ENCODE measurements at regions not wholly inside any gene's neighbourhood (a gene's known extent, or its start where the extent isn't known, plus 50 kb on each side); places are given as distances from the start of the nearest gene placed in this dataset.

DNA sequence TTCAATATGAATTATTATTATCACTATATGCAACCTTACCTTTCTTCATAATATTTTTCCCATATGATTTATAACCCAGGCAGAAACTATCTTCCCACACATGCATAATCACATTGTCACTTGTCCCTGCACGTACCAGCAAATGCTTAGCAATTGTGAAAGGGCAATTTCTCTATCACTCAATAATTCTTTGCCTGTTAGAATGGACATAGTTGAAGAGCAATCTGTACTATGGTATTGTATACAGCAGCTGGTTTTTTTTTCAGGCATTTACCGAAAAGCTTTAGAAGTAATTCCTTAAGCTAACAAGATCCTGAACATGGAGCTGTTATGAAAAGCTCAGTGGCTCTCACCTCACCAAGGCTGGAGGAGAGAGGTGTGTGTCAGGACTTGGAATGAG lies 999.5 kb downstream of the TUSC7 start:
- H3K4me1 Mint-ChIP-seq: no peaks in the 10 kb centered on the region
- H3K27ac Mint-ChIP-seq: no peak overlapping the region
- H3K36me3 Mint-ChIP-seq (ENCODE audit: low read depth): no peaks in the 10 kb centered on the region
- ChIA-PET POLR2A (no interaction called here), CTCF (no interaction called here)
- DNase-seq (no peak), ATAC-seq (ENCODE audit: low read depth) (no peak)
- no peaks in the 10 kb centered on the region for H3K9me3 Mint-ChIP-seq
- H3K4me3 Mint-ChIP-seq: no peak overlapping the region
- H3K27me3 Mint-ChIP-seq: no peaks in the 10 kb centered on the region
- intact Hi-C loops (cut with micrococcal nuclease): no loop called here
- TF ChIP-seq, protein P1, sequence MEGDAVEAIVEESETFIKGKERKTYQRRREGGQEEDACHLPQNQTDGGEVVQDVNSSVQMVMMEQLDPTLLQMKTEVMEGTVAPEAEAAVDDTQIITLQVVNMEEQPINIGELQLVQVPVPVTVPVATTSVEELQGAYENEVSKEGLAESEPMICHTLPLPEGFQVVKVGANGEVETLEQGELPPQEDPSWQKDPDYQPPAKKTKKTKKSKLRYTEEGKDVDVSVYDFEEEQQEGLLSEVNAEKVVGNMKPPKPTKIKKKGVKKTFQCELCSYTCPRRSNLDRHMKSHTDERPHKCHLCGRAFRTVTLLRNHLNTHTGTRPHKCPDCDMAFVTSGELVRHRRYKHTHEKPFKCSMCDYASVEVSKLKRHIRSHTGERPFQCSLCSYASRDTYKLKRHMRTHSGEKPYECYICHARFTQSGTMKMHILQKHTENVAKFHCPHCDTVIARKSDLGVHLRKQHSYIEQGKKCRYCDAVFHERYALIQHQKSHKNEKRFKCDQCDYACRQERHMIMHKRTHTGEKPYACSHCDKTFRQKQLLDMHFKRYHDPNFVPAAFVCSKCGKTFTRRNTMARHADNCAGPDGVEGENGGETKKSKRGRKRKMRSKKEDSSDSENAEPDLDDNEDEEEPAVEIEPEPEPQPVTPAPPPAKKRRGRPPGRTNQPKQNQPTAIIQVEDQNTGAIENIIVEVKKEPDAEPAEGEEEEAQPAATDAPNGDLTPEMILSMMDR (IDR thresholded peaks at IDR 0.05): no peak

DNA sequence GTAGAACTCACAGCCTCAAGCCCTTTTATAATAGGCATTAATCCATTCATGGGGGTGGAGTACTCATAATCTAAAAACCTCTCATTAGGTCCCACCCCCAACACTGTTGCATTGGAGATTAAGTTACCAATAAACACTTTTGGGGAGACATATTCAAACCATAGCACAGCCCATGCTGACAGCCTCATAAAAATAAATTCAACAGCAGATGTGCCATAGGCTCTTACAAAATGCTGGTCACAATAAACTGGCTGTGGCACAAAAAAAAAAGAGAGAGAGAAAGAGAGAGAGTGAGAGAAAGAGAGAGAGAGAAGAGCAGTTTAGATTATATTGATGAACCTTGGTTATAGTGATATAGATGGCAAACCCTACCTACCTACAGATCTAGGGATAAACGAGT lies 1000.9 kb downstream of the TUSC7 start:
- no peaks in the 10 kb centered on the region for H3K4me1 Mint-ChIP-seq
- H3K4me3 Mint-ChIP-seq: no peak overlapping the region
- TF ChIP-seq, protein P1 (IDR thresholded peaks at IDR 0.05): no peak
- H3K27ac Mint-ChIP-seq: no peak overlapping the region
- no peaks in the 10 kb centered on the region for H3K36me3 Mint-ChIP-seq (ENCODE audit: low read depth)
- ATAC-seq (ENCODE audit: low read depth) (no peak), DNase-seq (no peak)
- ChIA-PET CTCF (no interaction called here), POLR2A (no interaction called here)
- intact Hi-C loops (cut with micrococcal nuclease): no loop called here
- H3K9me3 Mint-ChIP-seq: no peaks in the 10 kb centered on the region
- no peaks in the 10 kb centered on the region for H3K27me3 Mint-ChIP-seq

DNA sequence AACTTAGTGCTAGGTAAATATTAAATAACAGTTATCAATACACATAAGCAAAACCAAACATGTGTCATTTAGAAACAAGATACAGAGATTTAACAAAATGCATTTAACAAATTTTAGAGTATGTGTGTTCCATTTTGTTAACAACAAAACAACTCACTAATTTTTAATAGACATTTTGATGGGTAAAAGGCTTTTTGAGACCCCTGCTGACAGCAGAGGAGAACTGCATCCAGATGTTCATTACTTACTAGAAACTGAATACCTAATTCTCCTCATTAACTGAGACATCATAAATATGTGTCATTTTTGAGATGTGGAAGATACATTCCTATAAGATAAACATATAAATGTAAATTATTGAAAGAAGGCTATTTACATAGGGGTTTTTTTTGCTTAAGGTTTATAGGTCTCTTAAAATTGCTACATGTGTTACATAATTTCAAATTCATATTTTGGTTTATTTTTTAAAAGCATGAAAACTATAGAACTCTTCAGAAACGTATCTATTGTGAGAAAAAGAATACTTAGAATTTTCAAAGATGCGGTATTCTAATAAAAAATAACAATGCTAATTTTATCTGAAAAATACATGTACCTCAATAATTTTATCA lies 1009.8 kb downstream of the TUSC7 start:
- no peak for DNase-seq
- intact Hi-C loops (cut with micrococcal nuclease): loop anchor here (1.0 kb wide), 1 partner anchor 855 kb away; no protein-coding TSS in a partner anchor
- no peaks in the 10 kb centered on the region for H3K36me3 Mint-ChIP-seq (ENCODE audit: low read depth)
- no peaks in the 10 kb centered on the region for H3K9me3 Mint-ChIP-seq
- no peak for ATAC-seq (ENCODE audit: low read depth)
- TF ChIP-seq, protein P1 (IDR thresholded peaks at IDR 0.05): peak; percentile 41
- CTCF ChIA-PET: no interaction called here
- H3K4me3 Mint-ChIP-seq: no peak overlapping the region
- peaks cover 11% of the 10 kb centered on the region for H3K4me1 Mint-ChIP-seq
- POLR2A ChIA-PET: no interaction called here
- H3K27ac Mint-ChIP-seq: no peak overlapping the region
- H3K27me3 Mint-ChIP-seq: no peaks in the 10 kb centered on the region

DNA sequence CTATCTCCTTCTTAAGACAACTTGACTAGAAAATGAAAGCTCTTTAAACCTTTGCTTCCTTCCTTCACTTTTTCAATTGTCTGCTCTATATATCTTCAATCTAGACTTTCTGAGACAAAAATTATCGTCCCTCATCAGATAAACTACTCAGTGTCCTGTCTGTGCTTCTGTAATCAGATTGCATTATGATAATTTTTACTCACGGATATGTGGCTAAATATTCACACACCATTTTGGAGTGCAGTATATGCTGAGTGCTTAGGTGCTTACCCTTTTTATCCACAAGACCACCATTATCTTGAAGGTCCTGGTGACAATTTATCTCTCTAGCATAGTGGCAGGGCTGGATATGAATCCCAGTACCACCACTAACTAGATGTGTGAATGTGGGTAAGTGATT lies 1012.3 kb downstream of the TUSC7 start:
- TF ChIP-seq, protein P1 (IDR thresholded peaks at IDR 0.05): no peak
- intact Hi-C loops (cut with micrococcal nuclease): no loop called here
- DNase-seq: no peak
- no peaks in the 10 kb centered on the region for H3K27me3 Mint-ChIP-seq
- H3K27ac Mint-ChIP-seq: no peak overlapping the region
- peaks cover 11% of the 10 kb centered on the region for H3K4me1 Mint-ChIP-seq
- no peak overlapping the region for H3K4me3 Mint-ChIP-seq
- H3K36me3 Mint-ChIP-seq (ENCODE audit: low read depth): no peaks in the 10 kb centered on the region
- H3K9me3 Mint-ChIP-seq: no peaks in the 10 kb centered on the region
- ChIA-PET POLR2A (no interaction called here), CTCF (interaction anchor here (1.3 kb wide), 1 partner anchor 951 kb away, joined by 3 read pairs; no protein-coding TSS in a partner anchor)
- ATAC-seq (ENCODE audit: low read depth): no peak

DNA sequence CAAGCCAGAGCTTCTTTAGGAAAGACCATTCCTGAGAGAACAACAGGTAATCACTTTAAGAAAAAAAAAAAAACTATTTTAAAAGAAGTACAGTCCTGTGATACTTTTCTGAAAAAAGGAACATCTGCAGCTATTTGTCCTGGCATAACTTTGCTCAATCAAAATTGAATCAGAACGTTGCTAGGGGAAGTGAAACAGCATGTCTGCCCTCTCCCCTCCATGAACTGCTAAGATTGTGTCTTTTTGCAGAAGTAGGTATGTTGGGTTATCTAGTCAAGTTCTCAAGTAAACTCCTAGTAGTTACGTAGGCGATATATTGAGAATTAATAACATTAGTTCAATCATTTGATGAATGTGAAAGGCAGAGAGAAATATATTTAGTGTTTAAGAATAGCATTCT lies 1013.3 kb downstream of the TUSC7 start:
- peak; percentile 67 for ATAC-seq (ENCODE audit: low read depth)
- no peak overlapping the region for H3K27ac Mint-ChIP-seq
- H3K36me3 Mint-ChIP-seq (ENCODE audit: low read depth): no peaks in the 10 kb centered on the region
- H3K4me3 Mint-ChIP-seq: no peak overlapping the region
- no peaks in the 10 kb centered on the region for H3K27me3 Mint-ChIP-seq
- TF ChIP-seq, protein P1 (IDR thresholded peaks at IDR 0.05): no peak
- intact Hi-C loops (cut with micrococcal nuclease): no loop called here
- ChIA-PET POLR2A (no interaction called here), CTCF (no interaction called here)
- H3K9me3 Mint-ChIP-seq: no peaks in the 10 kb centered on the region
- H3K4me1 Mint-ChIP-seq: peaks cover 11% of the 10 kb centered on the region
- no peak for DNase-seq
